Caco-2 (cell line): ENCODE measurements at regions not wholly inside any gene's neighbourhood (a gene's known extent, or its start where the extent isn't known, plus 50 kb on each side); places are given as distances from the start of the nearest gene placed in this dataset.

Experiments
- BruUV-seq: library from RNA; stranded (reverse); fragments of 400-500 nt; replicated peaks from 2 replicates; lab custom pipeline; 2021; lab: Mats Ljungman, UMichigan
- CTCF ChIA-PET: fragments of 300-600 bp; sonication (Branson Sonifier 250); formaldehyde crosslinking; loops from one replicate; lab custom pipeline; 2022; ENCODE audit warnings: antibody characterized with exemption; lab: Charles Lee
- POLR2A ChIA-PET: fragments of 300-600 bp; sonication (Branson Sonifier 250); formaldehyde crosslinking; loops from one replicate; lab custom pipeline; 2022; ENCODE audit warnings: antibody characterized with exemption; lab: Charles Lee
- DNase-seq, 2 experiments: peaks; one replicate each; pipeline versions ENCODE4 v3.0.0 to v3.0.0-alpha.2; 2020 to 2022
- H3K27me3 ChIP-seq: replicated peaks from 2 replicates; pipeline ENCODE4 v1.6.0; 2011; ENCODE audit warnings: low read length; ENCODE audit not compliant: control insufficient read depth, insufficient read depth
- H3K36me3 ChIP-seq: 2 replicates; pipeline ENCODE4 v1.5.1; 2011; ENCODE audit warnings: low read length; ENCODE audit not compliant: control insufficient read depth, insufficient read depth
- H3K4me1 ChIP-seq: fragments of 250-450 bp; sonication (Bioruptor Pico); 2 replicates; pipeline ENCODE4 v1.5.1; 2020; ENCODE audit warnings: mild to moderate bottlenecking
- H3K4me3 ChIP-seq: 2 replicates; pipeline ENCODE4 v1.5.1; 2011; ENCODE audit warnings: low read depth, mild to moderate bottlenecking, control low read depth, low read length
- H3K9me3 ChIP-seq: fragments of 250-450 bp; sonication (Bioruptor Pico); 2 replicates; pipeline ENCODE4 v1.5.1; 2020; ENCODE audit warnings: mild to moderate bottlenecking, moderate library complexity
- H3K27ac Mint-ChIP-seq: one replicate; pipeline ENCODE4 v1.8.0; 2022; ENCODE audit warnings: mixed read lengths; ENCODE audit not compliant: unreplicated experiment
- H3K27me3 Mint-ChIP-seq: one replicate; pipeline ENCODE4 v1.8.0; 2022; ENCODE audit warnings: mixed read lengths; ENCODE audit not compliant: insufficient read depth, unreplicated experiment
- H3K36me3 Mint-ChIP-seq: one replicate; pipeline ENCODE4 v1.8.0; 2022; ENCODE audit warnings: mild to moderate bottlenecking, mixed read lengths; ENCODE audit not compliant: insufficient read depth, unreplicated experiment
- H3K4me1 Mint-ChIP-seq: one replicate; pipeline ENCODE4 v1.8.0; 2022; ENCODE audit warnings: low read depth, mixed read lengths; ENCODE audit not compliant: unreplicated experiment
- H3K4me3 Mint-ChIP-seq: one replicate; pipeline ENCODE4 v1.8.0; 2022; ENCODE audit warnings: mild to moderate bottlenecking, moderate library complexity, mixed read lengths; ENCODE audit not compliant: unreplicated experiment
- H3K9me3 Mint-ChIP-seq: one replicate; pipeline ENCODE4 v1.8.0; 2022; ENCODE audit warnings: mixed read lengths; ENCODE audit not compliant: unreplicated experiment
- intact Hi-C: fragments of 100-400 bp; cut with micrococcal nuclease; formaldehyde crosslinking; loops from one replicate; pipeline ENCODE4 v1.10.0; 2022; ENCODE audit not compliant: unreplicated experiment
- TF ChIP-seq, protein P1 (sequence below), 2 experiments: fragments of 200-600 bp in 1 of 2; IDR thresholded peaks; 1 replicate in 1 of 2; 2 replicates in 1 of 2; pipeline versions ENCODE4 v1.5.1 to v1.8.0; 2011 to 2022; ENCODE audit warnings: antibody characterized with exemption in 1 of 2, control low read depth in 1 of 2, inconsistent platforms in 1 of 2, low read depth in 1 of 2, low read length in 1 of 2, mild to moderate bottlenecking in 1 of 2, moderate library complexity in 1 of 2; ENCODE audit not compliant: insufficient read depth in 1 of 2, severe bottlenecking in 1 of 2, unreplicated experiment in 1 of 2

GRCh38 chr6:147738099-147738498 lies 229.6 kb downstream of the SAMD5 start:
- H3K27me3 Mint-ChIP-seq, result no peaks in the 10 kb centered on the region
- Histone ChIP-seq H3K4me1 (peaks cover 20% of the 10 kb centered on the region; the same call in 1 of the 2 replicates), H3K36me3 (no peaks in the 10 kb centered on the region), H3K27me3 (no peaks in the 10 kb centered on the region), H3K9me3 (no peaks in the 10 kb centered on the region), H3K4me3 (no peak overlapping the region)
- no peaks in the 10 kb centered on the region for H3K36me3 Mint-ChIP-seq
- POLR2A ChIA-PET, result no interaction called here
- H3K4me3 Mint-ChIP-seq, result no peak overlapping the region
- H3K4me1 Mint-ChIP-seq, result peaks cover 10% of the 10 kb centered on the region
- intact Hi-C loops, result no loop called here
- CTCF ChIA-PET, result interaction anchor here (1.0 kb wide), 1 partner anchor 231 kb away, joined by 3 read pairs; no protein-coding TSS in a partner anchor
- peak in 1 of 2 experiments; percentile 32 for DNase-seq
- peak overlapping the region; percentile 47 for H3K27ac Mint-ChIP-seq
- TF ChIP-seq, protein P1, sequence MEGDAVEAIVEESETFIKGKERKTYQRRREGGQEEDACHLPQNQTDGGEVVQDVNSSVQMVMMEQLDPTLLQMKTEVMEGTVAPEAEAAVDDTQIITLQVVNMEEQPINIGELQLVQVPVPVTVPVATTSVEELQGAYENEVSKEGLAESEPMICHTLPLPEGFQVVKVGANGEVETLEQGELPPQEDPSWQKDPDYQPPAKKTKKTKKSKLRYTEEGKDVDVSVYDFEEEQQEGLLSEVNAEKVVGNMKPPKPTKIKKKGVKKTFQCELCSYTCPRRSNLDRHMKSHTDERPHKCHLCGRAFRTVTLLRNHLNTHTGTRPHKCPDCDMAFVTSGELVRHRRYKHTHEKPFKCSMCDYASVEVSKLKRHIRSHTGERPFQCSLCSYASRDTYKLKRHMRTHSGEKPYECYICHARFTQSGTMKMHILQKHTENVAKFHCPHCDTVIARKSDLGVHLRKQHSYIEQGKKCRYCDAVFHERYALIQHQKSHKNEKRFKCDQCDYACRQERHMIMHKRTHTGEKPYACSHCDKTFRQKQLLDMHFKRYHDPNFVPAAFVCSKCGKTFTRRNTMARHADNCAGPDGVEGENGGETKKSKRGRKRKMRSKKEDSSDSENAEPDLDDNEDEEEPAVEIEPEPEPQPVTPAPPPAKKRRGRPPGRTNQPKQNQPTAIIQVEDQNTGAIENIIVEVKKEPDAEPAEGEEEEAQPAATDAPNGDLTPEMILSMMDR (IDR thresholded peaks at IDR 0.05; ENCODE audit: insufficient read depth in 1 of 2, low read depth in 1 of 2, low read length in 1 of 2, severe bottlenecking in 1 of 2, unreplicated experiment in 1 of 2), result no peak
- BruUV-seq, result no TSS peak
- H3K9me3 Mint-ChIP-seq, result no peaks in the 10 kb centered on the region

DNA sequence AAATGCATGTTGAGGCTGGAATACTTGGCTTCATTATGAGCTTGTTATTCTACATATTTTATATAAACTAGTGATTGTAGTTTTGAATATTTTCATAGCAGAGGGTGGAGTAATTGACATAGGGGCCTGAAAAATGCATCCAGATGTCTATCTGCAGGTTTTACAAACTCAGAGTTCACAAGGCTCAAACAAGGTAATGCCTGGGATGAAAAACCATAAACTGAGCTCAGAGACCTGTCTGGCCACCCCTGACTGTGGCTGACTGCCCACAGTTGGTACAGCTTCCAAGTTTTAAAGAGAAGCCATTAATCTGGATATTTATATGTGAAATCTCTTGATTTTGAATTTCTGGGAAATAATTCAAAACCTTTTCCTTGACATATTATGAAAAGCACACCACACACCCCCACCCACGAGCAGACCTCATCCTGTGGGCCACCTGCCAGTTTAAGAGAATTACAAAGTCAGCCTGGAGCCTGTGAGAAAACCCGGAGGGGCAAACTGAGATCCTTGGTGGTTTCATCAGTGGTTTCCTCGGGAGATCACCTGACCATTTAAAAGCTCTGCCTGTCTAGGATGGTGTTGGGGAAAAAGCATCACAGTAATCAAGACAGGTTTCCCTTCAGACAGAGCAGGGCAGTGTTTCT lies 230.1 kb downstream of the SAMD5 start:
- intact Hi-C loops, result no loop called here
- no peaks in the 10 kb centered on the region for H3K27me3 ChIP-seq
- TF ChIP-seq, protein P1 (IDR thresholded peaks at IDR 0.05; ENCODE audit: insufficient read depth in 1 of 2, low read depth in 1 of 2, low read length in 1 of 2, severe bottlenecking in 1 of 2, unreplicated experiment in 1 of 2), result no peak
- no peaks in the 10 kb centered on the region for H3K27me3 Mint-ChIP-seq
- BruUV-seq, result no TSS peak
- peaks cover 10% of the 10 kb centered on the region for H3K4me1 Mint-ChIP-seq
- H3K9me3 Mint-ChIP-seq, result no peaks in the 10 kb centered on the region
- no peak overlapping the region for H3K4me3 Mint-ChIP-seq
- H3K27ac Mint-ChIP-seq, result peak overlapping the region; percentile 47
- H3K36me3 ChIP-seq, result no peaks in the 10 kb centered on the region
- H3K4me3 ChIP-seq, result no peak overlapping the region
- peaks cover 20% of the 10 kb centered on the region; the same call in 1 of the 2 replicates for H3K4me1 ChIP-seq
- H3K36me3 Mint-ChIP-seq, result no peaks in the 10 kb centered on the region
- POLR2A ChIA-PET, result no interaction called here
- no peaks in the 10 kb centered on the region for H3K9me3 ChIP-seq
- CTCF ChIA-PET, result interaction anchor here (1.0 kb wide), 1 partner anchor 231 kb away, joined by 3 read pairs; no protein-coding TSS in a partner anchor
- no peak for DNase-seq

GRCh38 chr6:147740326-147740725 lies 231.8 kb downstream of the SAMD5 start:
- TF ChIP-seq, protein P1 (IDR thresholded peaks at IDR 0.05; ENCODE audit: insufficient read depth in 1 of 2, low read depth in 1 of 2, low read length in 1 of 2, severe bottlenecking in 1 of 2, unreplicated experiment in 1 of 2), result no peak
- Mint-ChIP-seq H3K9me3 (no peaks in the 10 kb centered on the region), H3K27ac (no peak overlapping the region), H3K27me3 (no peaks in the 10 kb centered on the region), H3K36me3 (no peaks in the 10 kb centered on the region), H3K4me1 (peaks cover 10% of the 10 kb centered on the region), H3K4me3 (no peak overlapping the region)
- Histone ChIP-seq H3K4me1 (peaks cover 20% of the 10 kb centered on the region; the same call in 1 of the 2 replicates), H3K4me3 (no peak overlapping the region), H3K36me3 (no peaks in the 10 kb centered on the region), H3K9me3 (no peaks in the 10 kb centered on the region), H3K27me3 (no peaks in the 10 kb centered on the region)
- POLR2A ChIA-PET, result no interaction called here
- CTCF ChIA-PET, result interaction anchor here (0.5 kb wide), 1 partner anchor 344 kb away, joined by 3 read pairs; no protein-coding TSS in a partner anchor
- intact Hi-C loops, result no loop called here
- no peak for DNase-seq
- BruUV-seq, result no TSS peak
